ENCODE measurements at regions not wholly inside any gene's neighbourhood (a gene's known extent, or its start where the extent isn't known, plus 50 kb on each side); places are given as distances from the start of the nearest gene placed in this dataset.

DNA sequence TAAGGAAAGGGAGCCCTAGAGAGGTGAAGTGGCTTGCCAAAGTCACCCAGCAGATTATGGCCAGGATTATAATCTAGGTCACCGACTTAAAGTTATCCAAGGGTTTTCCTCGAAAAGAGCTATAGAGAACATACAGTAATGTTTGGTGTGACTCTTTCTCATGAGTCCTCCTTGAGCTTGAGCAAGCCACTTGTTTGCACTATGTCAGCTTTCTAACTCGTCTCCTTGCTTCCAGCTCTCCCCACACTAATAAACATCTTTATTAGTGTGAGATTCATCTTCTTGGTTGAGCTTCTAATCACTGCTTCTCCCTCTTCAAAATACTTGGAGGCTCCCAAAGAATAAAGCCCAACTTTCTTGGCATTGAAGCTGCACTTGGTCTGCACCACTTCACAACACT lies 390.0 kb upstream of the USP24 start:
- Histone ChIP-seq H3K36me3 (ENCODE audit: control insufficient read depth, insufficient read depth, low read length) (no peaks in the 10 kb centered on the region), H3K4me3 (replicated peaks; ENCODE audit: low read depth, low read length) (no peak overlapping the region), H3K27me3 (replicated peaks; ENCODE audit: control insufficient read depth, insufficient read depth, low read length) (no peaks in the 10 kb centered on the region)
- TF ChIP-seq, protein P1, sequence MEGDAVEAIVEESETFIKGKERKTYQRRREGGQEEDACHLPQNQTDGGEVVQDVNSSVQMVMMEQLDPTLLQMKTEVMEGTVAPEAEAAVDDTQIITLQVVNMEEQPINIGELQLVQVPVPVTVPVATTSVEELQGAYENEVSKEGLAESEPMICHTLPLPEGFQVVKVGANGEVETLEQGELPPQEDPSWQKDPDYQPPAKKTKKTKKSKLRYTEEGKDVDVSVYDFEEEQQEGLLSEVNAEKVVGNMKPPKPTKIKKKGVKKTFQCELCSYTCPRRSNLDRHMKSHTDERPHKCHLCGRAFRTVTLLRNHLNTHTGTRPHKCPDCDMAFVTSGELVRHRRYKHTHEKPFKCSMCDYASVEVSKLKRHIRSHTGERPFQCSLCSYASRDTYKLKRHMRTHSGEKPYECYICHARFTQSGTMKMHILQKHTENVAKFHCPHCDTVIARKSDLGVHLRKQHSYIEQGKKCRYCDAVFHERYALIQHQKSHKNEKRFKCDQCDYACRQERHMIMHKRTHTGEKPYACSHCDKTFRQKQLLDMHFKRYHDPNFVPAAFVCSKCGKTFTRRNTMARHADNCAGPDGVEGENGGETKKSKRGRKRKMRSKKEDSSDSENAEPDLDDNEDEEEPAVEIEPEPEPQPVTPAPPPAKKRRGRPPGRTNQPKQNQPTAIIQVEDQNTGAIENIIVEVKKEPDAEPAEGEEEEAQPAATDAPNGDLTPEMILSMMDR (IDR thresholded peaks at IDR 0.05; ENCODE audit: insufficient read depth, low read length, poor library complexity, severe bottlenecking) = no peak
- no peak for DNase-seq (ENCODE audit: extremely low read depth, insufficient read length)

DNA sequence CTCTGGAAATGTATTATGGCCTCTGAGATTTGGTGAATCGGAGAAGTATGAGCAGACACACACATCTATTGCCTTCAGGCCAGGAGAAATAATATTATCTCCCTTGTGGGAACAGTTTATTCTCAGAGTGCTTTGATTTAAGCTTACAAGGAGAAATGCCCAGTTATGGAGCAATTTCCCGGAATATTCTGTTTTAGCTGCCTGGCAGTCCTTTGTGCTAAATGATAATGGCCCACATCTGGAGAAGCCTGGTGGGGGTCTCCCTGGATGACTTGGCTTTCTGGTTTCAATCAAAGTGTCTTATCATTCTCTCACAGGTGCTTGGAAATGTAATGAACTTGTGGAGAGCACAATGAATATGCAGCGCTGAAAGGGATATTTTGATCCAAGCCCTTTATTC lies 389.6 kb upstream of the USP24 start:
- TF ChIP-seq, protein P1 (IDR thresholded peaks at IDR 0.05; ENCODE audit: insufficient read depth, low read length, poor library complexity, severe bottlenecking) = no peak
- no peak for DNase-seq (ENCODE audit: extremely low read depth, insufficient read length)
- Histone ChIP-seq H3K27me3 (replicated peaks; ENCODE audit: control insufficient read depth, insufficient read depth, low read length) (no peaks in the 10 kb centered on the region), H3K4me3 (replicated peaks; ENCODE audit: low read depth, low read length) (no peak overlapping the region), H3K36me3 (ENCODE audit: control insufficient read depth, insufficient read depth, low read length) (no peaks in the 10 kb centered on the region)

DNA sequence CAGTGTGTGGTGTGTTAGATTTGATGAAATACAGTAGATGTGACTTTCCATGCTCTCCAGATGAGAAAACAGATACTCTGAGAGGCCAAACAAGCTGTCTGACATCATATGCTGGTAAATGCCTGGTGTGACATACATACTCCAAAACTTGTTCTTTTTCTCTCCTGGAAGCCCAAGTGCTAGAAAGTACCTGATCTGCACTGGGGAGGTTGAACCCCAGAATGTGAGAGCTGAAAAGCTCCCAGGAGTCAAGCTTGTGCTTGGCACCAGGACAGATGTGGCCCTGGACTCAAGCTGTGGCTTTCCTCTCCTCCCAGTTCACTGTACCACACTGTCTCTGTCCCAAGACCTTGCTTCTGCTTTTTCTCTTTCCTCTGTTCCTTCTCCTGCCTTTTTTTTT lies 389.0 kb upstream of the USP24 start:
- TF ChIP-seq, protein P1 (IDR thresholded peaks at IDR 0.05; ENCODE audit: insufficient read depth, low read length, poor library complexity, severe bottlenecking) = no peak
- Histone ChIP-seq H3K27me3 (replicated peaks; ENCODE audit: control insufficient read depth, insufficient read depth, low read length) (no peaks in the 10 kb centered on the region), H3K36me3 (ENCODE audit: control insufficient read depth, insufficient read depth, low read length) (no peaks in the 10 kb centered on the region), H3K4me3 (replicated peaks; ENCODE audit: low read depth, low read length) (no peak overlapping the region)
- DNase-seq (ENCODE audit: extremely low read depth, insufficient read length) = no peak

DNA sequence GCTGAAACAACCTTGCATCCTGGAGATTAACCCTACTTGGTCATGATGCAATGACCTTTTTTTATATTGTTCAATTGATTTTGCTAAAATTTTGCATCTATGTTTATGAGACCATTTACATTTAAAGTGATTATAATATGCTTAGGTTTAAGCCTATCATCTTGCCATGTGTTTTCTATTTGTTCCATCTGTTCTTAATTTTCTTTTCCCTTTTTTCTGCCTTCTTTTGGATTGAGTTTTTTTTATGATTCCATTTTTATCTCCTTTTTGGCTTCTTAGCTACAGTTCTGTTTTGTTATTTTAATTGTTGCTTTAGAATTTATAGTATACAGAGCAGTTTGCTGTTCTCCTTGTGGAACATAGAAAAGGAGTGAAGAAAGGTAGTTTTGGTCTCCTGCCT lies 385.1 kb upstream of the USP24 start:
- no peak for DNase-seq (ENCODE audit: extremely low read depth, insufficient read length)
- H3K27me3 ChIP-seq (replicated peaks; ENCODE audit: control insufficient read depth, insufficient read depth, low read length) = no peaks in the 10 kb centered on the region
- TF ChIP-seq, protein P1 (IDR thresholded peaks at IDR 0.05; ENCODE audit: insufficient read depth, low read length, poor library complexity, severe bottlenecking) = no peak
- H3K4me3 ChIP-seq (replicated peaks; ENCODE audit: low read depth, low read length) = no peak overlapping the region
- H3K36me3 ChIP-seq (ENCODE audit: control insufficient read depth, insufficient read depth, low read length) = no peaks in the 10 kb centered on the region

DNA sequence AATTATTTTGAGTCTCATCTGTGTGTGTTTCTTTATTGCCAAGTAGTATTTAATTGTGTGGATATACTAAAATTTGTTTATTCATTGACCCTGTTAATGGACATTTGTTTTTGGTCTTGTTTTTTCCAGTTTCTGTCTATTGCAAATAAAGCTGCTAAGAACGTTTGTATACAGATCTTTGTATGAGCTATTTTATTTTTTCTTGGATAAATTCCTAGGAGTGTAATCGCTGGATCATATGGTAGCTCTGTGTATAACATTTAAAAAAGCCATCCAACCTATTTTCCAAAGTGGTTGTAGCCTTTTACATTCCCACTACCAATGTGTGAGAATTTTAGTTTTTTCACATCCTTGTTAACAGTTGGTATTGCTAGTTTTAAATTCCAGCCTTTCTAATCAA lies 382.7 kb upstream of the USP24 start:
- TF ChIP-seq, protein P1 (IDR thresholded peaks at IDR 0.05; ENCODE audit: insufficient read depth, low read length, poor library complexity, severe bottlenecking) = no peak
- no peak for DNase-seq (ENCODE audit: extremely low read depth, insufficient read length)
- no peak overlapping the region for H3K4me3 ChIP-seq (replicated peaks; ENCODE audit: low read depth, low read length)
- H3K36me3 ChIP-seq (ENCODE audit: control insufficient read depth, insufficient read depth, low read length) = no peaks in the 10 kb centered on the region
- no peaks in the 10 kb centered on the region for H3K27me3 ChIP-seq (replicated peaks; ENCODE audit: control insufficient read depth, insufficient read depth, low read length)

DNA sequence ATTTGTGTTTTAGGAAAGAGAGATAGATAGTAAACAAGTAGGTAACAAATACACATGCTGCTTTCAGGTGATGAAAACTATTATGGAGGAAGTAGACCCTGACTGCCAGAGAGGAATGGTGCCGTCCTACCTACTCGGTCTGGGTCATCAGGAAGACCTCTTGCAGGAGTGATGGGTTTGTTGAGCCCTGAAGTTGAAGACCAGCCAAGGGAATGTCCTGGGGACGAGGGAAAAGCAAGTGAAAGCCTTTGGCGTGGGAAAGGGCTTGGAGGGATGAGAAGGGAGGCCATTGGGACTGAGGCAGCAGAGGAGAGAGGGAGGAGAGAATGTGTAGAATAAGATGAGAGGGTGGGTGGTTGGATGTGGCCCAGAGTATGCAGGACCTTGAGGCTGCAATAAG lies 379.5 kb upstream of the USP24 start:
- no peak for DNase-seq (ENCODE audit: extremely low read depth, insufficient read length)
- H3K4me3 ChIP-seq (replicated peaks; ENCODE audit: low read depth, low read length) = no peak overlapping the region
- H3K27me3 ChIP-seq (replicated peaks; ENCODE audit: control insufficient read depth, insufficient read depth, low read length) = no peaks in the 10 kb centered on the region
- no peaks in the 10 kb centered on the region for H3K36me3 ChIP-seq (ENCODE audit: control insufficient read depth, insufficient read depth, low read length)
- TF ChIP-seq, protein P1 (IDR thresholded peaks at IDR 0.05; ENCODE audit: insufficient read depth, low read length, poor library complexity, severe bottlenecking) = no peak

Measured in GM06990 (cell line).